CD14-positive monocyte (primary cell): ENCODE measurements at regions not wholly inside any gene's neighbourhood (a gene's known extent, or its start where the extent isn't known, plus 50 kb on each side); places are given as distances from the start of the nearest gene placed in this dataset.
"Not testable (repeated sequence)": the region's sequence is repeated elsewhere in the genome, so short reads cannot be mapped to it uniquely, and the experiment has no call there.

Experiments
- DNase-seq, 3 donors: peaks; one replicate each; pipeline ENCODE4 v3.0.0-alpha.2; 2011 to 2022
- H2AFZ ChIP-seq: 2 replicates; pipeline ENCODE4 v1.6.0; 2012; ENCODE audit warnings: mild to moderate bottlenecking, low read depth, low read length, inconsistent platforms; ENCODE audit not compliant: insufficient read depth, poor library complexity, severe bottlenecking
- H3K27ac ChIP-seq, 2 donors: 1 replicate in 1 of 2; 2 replicates in 1 of 2; pipeline ENCODE4 v1.5.1; 2012 to 2013; ENCODE audit warnings: low read length in 2 of 2, control low read depth in 1 of 2, inconsistent platforms in 1 of 2, low read depth in 1 of 2, mild to moderate bottlenecking in 1 of 2
- H3K27me3 ChIP-seq, 2 donors: one replicate each; pipeline versions ENCODE4 v1.6.0 to v1.6.1; 2011 to 2013; ENCODE audit warnings: low read length in 2 of 2; ENCODE audit not compliant: control insufficient read depth in 2 of 2, insufficient read depth in 2 of 2
- H3K36me3 ChIP-seq, 2 donors: replicated peaks in 1 of 2; 1 replicate in 1 of 2; 2 replicates in 1 of 2; pipeline versions ENCODE4 v1.5.1 to v1.6.1; 2012 to 2013; ENCODE audit warnings: low read length in 2 of 2, control low read depth in 1 of 2, inconsistent platforms in 1 of 2, mild to moderate bottlenecking in 1 of 2; ENCODE audit not compliant: insufficient read depth in 2 of 2, control insufficient read depth in 1 of 2
- H3K4me1 ChIP-seq, 2 donors: 1 replicate in 1 of 2; 2 replicates in 1 of 2; pipeline versions ENCODE4 v1.5.1 to v1.6.1; 2012 to 2013; ENCODE audit warnings: low read length in 2 of 2, control low read depth in 1 of 2, inconsistent platforms in 1 of 2, mild to moderate bottlenecking in 1 of 2, moderate library complexity in 1 of 2; ENCODE audit not compliant: insufficient read depth in 2 of 2, control insufficient read depth in 1 of 2
- H3K4me2 ChIP-seq: replicated peaks from 2 replicates; pipeline ENCODE3; 2012; ENCODE audit warnings: low read length, moderate library complexity, mild to moderate bottlenecking; ENCODE audit not compliant: poor library complexity, severe bottlenecking; ENCODE audit errors: extremely low read depth
- H3K4me3 ChIP-seq, 3 experiments: fragments of 200-600 bp in 1 of 3; sonication (generic) in 1 of 3; replicated peaks in 1 of 3; 1 replicate in 2 of 3; 2 replicates in 1 of 3; pipeline ENCODE4 v1.5.1; 2011 to 2013; ENCODE audit warnings: low read length in 3 of 3, mild to moderate bottlenecking in 3 of 3, control low read depth in 2 of 3, low read depth in 2 of 3, inconsistent platforms in 1 of 3, moderate library complexity in 1 of 3
- H3K79me2 ChIP-seq: 2 replicates; pipeline ENCODE4 v1.6.0; 2012; ENCODE audit warnings: mild to moderate bottlenecking, control low read depth, inconsistent platforms, low read length, moderate library complexity; ENCODE audit not compliant: insufficient read depth
- H3K9ac ChIP-seq: 2 replicates; pipeline ENCODE4 v1.6.0; 2017; ENCODE audit warnings: low read length, mild to moderate bottlenecking; ENCODE audit not compliant: insufficient read depth, poor library complexity, severe bottlenecking
- H3K9me3 ChIP-seq, 2 donors: replicated peaks in 1 of 2; 1 replicate in 1 of 2; 2 replicates in 1 of 2; pipeline versions ENCODE4 v1.5.1 to v1.6.1; 2012 to 2013; ENCODE audit warnings: low read length in 2 of 2, control low read depth in 1 of 2; ENCODE audit not compliant: control insufficient read depth in 1 of 2, insufficient read depth in 1 of 2
- H4K20me1 ChIP-seq: 2 replicates; pipeline ENCODE4 v1.6.0; 2012; ENCODE audit warnings: mild to moderate bottlenecking, low read length, control low read depth, moderate library complexity; ENCODE audit not compliant: insufficient read depth
- H3K27ac Mint-ChIP-seq, 7 donors: one replicate each; pipeline ENCODE4 v1.8.0; 2020; ENCODE audit warnings: mild to moderate bottlenecking in 7 of 7, mixed read lengths in 7 of 7, moderate library complexity in 6 of 7, inconsistent platforms in 2 of 7
- H3K27me3 Mint-ChIP-seq, 3 donors: one replicate each; pipeline ENCODE4 v1.8.0; 2021 to 2022; ENCODE audit warnings: low read depth in 3 of 3, mild to moderate bottlenecking in 3 of 3, mixed read lengths in 3 of 3, moderate library complexity in 3 of 3, inconsistent platforms in 1 of 3
- H3K36me3 Mint-ChIP-seq, 2 donors: one replicate each; pipeline ENCODE4 v1.8.0; 2020; ENCODE audit warnings: mixed read lengths in 2 of 2, inconsistent platforms in 1 of 2, mild to moderate bottlenecking in 1 of 2
- H3K4me1 Mint-ChIP-seq: one replicate; pipeline ENCODE4 v1.8.0; 2020; ENCODE audit warnings: mild to moderate bottlenecking, mixed read lengths
- H3K4me3 Mint-ChIP-seq, 2 donors: one replicate each; pipeline ENCODE4 v1.8.0; 2020; ENCODE audit warnings: mild to moderate bottlenecking in 2 of 2, mixed read lengths in 2 of 2, moderate library complexity in 1 of 2
- H3K9me3 Mint-ChIP-seq, 7 donors: one replicate each; pipeline ENCODE4 v1.8.0; 2020 to 2022; ENCODE audit warnings: mixed read lengths in 7 of 7, mild to moderate bottlenecking in 6 of 7, moderate library complexity in 6 of 7, inconsistent platforms in 2 of 7
- CTCF ChIP-seq: fragments of 200-600 bp; IDR thresholded peaks from one replicate; pipeline ENCODE4 v1.8.0; 2022; ENCODE audit warnings: antibody characterized with exemption, mild to moderate bottlenecking
- WGBS: methylation state at CpG from one replicate; pipeline ENCODE4 v1.1.5; 2013; ENCODE audit warnings: missing lambda C conversion rate; ENCODE audit not compliant: insufficient coverage; 5-methylcytosine and 5-hydroxymethylcytosine counted together
- intact Hi-C, 2 donors: fragments of 100-400 bp; cut with micrococcal nuclease; formaldehyde crosslinking; loops; one replicate each; pipeline versions ENCODE4 v1.15.0 to v1.15.1; 2023

- Histone ChIP-seq H3K4me2 (no peak overlapping the region), H3K4me1 (no peaks in the 10 kb centered on the region), H3K36me3 (no peaks in the 10 kb centered on the region), H3K27ac (no peak overlapping the region), H3K27me3 (no peaks in the 10 kb centered on the region), H3K4me3 (no peak overlapping the region), H2AFZ (no peak overlapping the region), H3K9ac (no peak overlapping the region), H3K9me3 (peaks cover 3 to 7% of the 10 kb centered on the region in 2 donors), H3K79me2 (no peaks in the 10 kb centered on the region), H4K20me1 (no peaks in the 10 kb centered on the region)
- WGBS, result no CpG with 5 or more reads among the region's 2 CpGs
- TF ChIP-seq CTCF, result no peak
- peaks cover 0 to 2% (median 0%) of the 10 kb centered on the region in 3 donors for H3K27me3 Mint-ChIP-seq
- no peak overlapping the region for H3K27ac Mint-ChIP-seq
- H3K36me3 Mint-ChIP-seq, result no peaks in the 10 kb centered on the region
- H3K9me3 Mint-ChIP-seq, result peaks cover 0 to 20% (median 6%) of the 10 kb centered on the region in 7 donors
- no peak overlapping the region for H3K4me3 Mint-ChIP-seq
- no peaks in the 10 kb centered on the region for H3K4me1 Mint-ChIP-seq
- no peak for DNase-seq
- intact Hi-C loops, result no loop called here
Observed at GRCh38 chrX:35439692-35440091, 358.4 kb upstream of the MAGEB16 start.

- H3K79me2 ChIP-seq, result no peaks in the 10 kb centered on the region
Observed at GRCh38 chrX:35442421-35442820, 355.7 kb upstream of the MAGEB16 start.

GRCh38 chrX:35443091-35443582, 355.0 kb upstream of the MAGEB16 start:
- H3K4me1 Mint-ChIP-seq, H3K4me2 ChIP-seq, H3K36me3 Mint-ChIP-seq, H3K4me1 ChIP-seq, H4K20me1 ChIP-seq, H3K27me3 Mint-ChIP-seq, H3K27ac ChIP-seq, H3K4me3 ChIP-seq, DNase-seq, H3K9me3 ChIP-seq, H3K36me3 ChIP-seq, H3K9ac ChIP-seq, H3K79me2 ChIP-seq, intact Hi-C loops, H3K27me3 ChIP-seq, H3K4me3 Mint-ChIP-seq, H2AFZ ChIP-seq, H3K27ac Mint-ChIP-seq: not testable (repeated sequence)
- WGBS, result no CpG with 5 or more reads among the region's 3 CpGs
- H3K9me3 Mint-ChIP-seq, result peaks cover 0 to 14% (median 6%) of the 10 kb centered on the region in 7 donors

More at GRCh38 chrX:35442421-35442820, 355.7 kb upstream of the MAGEB16 start:
- TF ChIP-seq CTCF, result no peak
- Mint-ChIP-seq H3K27ac (no peak overlapping the region), H3K9me3 (peaks cover 0 to 14% (median 6%) of the 10 kb centered on the region in 7 donors), H3K27me3 (peaks cover 0 to 4% (median 3%) of the 10 kb centered on the region in 3 donors), H3K4me1 (no peaks in the 10 kb centered on the region), H3K36me3 (no peaks in the 10 kb centered on the region), H3K4me3 (no peak overlapping the region)
- Histone ChIP-seq H3K27me3 (no peaks in the 10 kb centered on the region), H3K9ac (no peak overlapping the region), H3K4me2 (no peak overlapping the region), H3K4me3 (no peak overlapping the region), H3K9me3 (peaks cover 1 to 7% of the 10 kb centered on the region in 2 donors), H3K27ac (no peak overlapping the region), H3K4me1 (no peaks in the 10 kb centered on the region), H3K36me3 (no peaks in the 10 kb centered on the region), H2AFZ (no peak overlapping the region), H4K20me1 (no peaks in the 10 kb centered on the region)
- no peak for DNase-seq
- intact Hi-C loops, result no loop called here
